Left lung (tissue), 4 donors: ENCODE measurements at regions not wholly inside any gene's neighbourhood (a gene's known extent, or its start where the extent isn't known, plus 50 kb on each side); places are given as distances from the start of the nearest gene placed in this dataset.

Experiments
- ATAC-seq: fragments of 200-7000 bp; cut with Tn5 transposase; one replicate; pipeline ENCODE4 v1.9.1; 2020; ENCODE audit warnings: moderate library complexity
- DNase-seq, 4 donors: peaks; one replicate each; pipeline ENCODE4 v3.0.0-alpha.2; 2013 to 2020
- H3K27ac ChIP-seq, 2 donors: fragments of 200-600 bp; sonication (generic) in 1 of 2; one replicate each; pipeline versions ENCODE4 v1.5.0 to v1.8.0; 2020 to 2021
- H3K27me3 ChIP-seq, 2 donors: fragments of 200-600 bp; sonication (generic) in 1 of 2; one replicate each; pipeline versions ENCODE4 v1.5.0 to v1.8.0; 2020 to 2021
- H3K36me3 ChIP-seq, 2 donors: fragments of 200-600 bp; sonication (generic) in 1 of 2; one replicate each; pipeline versions ENCODE4 v1.5.0 to v1.8.0; 2020 to 2021
- H3K4me1 ChIP-seq, 2 donors: fragments of 200-600 bp; one replicate each; pipeline ENCODE4 v1.8.0; 2021
- H3K4me3 ChIP-seq, 2 donors: fragments of 200-600 bp; sonication (generic) in 1 of 2; one replicate each; pipeline versions ENCODE4 v1.5.0 to v1.8.0; 2020 to 2021; ENCODE audit warnings: mild to moderate bottlenecking in 1 of 2
- H3K9me3 ChIP-seq, 2 donors: fragments of 200-600 bp; sonication (generic) in 1 of 2; one replicate each; pipeline versions ENCODE4 v1.5.0 to v1.8.0; 2020 to 2021
- CTCF ChIP-seq, 2 donors: fragments of 200-600 bp; sonication (generic) in 1 of 2; IDR thresholded peaks; one replicate each; pipeline versions ENCODE4 v1.5.0 to v1.8.0; 2021; ENCODE audit warnings: antibody characterized with exemption in 2 of 2
- intact Hi-C, 2 donors: fragments of 100-400 bp; cut with DNase I; formaldehyde crosslinking; loops; one replicate each; pipeline versions ENCODE4 v1.11.2 to v1.14.2; 2022
- donor health status: DM: no; HTN: yes; CAD: no.
- donor health status: DM: no; HTN: no; CAD: no.

- no peak for TF ChIP-seq CTCF (IDR thresholded peaks at IDR 0.05)
- H3K4me3 ChIP-seq, result no peak overlapping the region
- H3K27me3 ChIP-seq, result peaks cover 12 to 53% of the 10 kb centered on the region in 2 donors
- H3K36me3 ChIP-seq, result no peaks in the 10 kb centered on the region
- peaks cover 0 to 10% of the 10 kb centered on the region in 2 donors for H3K4me1 ChIP-seq
- ATAC-seq (no peak), DNase-seq (no peak)
- intact Hi-C loops, result no loop called here
- no peaks in the 10 kb centered on the region for H3K9me3 ChIP-seq
- H3K27ac ChIP-seq, result no peak overlapping the region
Observed at GRCh38 chr14:103186909-103187586, 63.8 kb downstream of the TNFAIP2 start.

GRCh38 chr14:103187911-103188310 is 64.7 kb downstream of the TNFAIP2 start:
- no peak for TF ChIP-seq CTCF (IDR thresholded peaks at IDR 0.05)
- H3K27me3 ChIP-seq, result peaks cover 12 to 53% of the 10 kb centered on the region in 2 donors
- no peaks in the 10 kb centered on the region for H3K9me3 ChIP-seq
- no peak overlapping the region for H3K4me3 ChIP-seq
- ATAC-seq (no peak), DNase-seq (no peak)
- H3K36me3 ChIP-seq, result no peaks in the 10 kb centered on the region
- intact Hi-C loops, result no loop called here
- H3K4me1 ChIP-seq, result peaks cover 0 to 10% of the 10 kb centered on the region in 2 donors
- H3K27ac ChIP-seq, result no peak overlapping the region

- ATAC-seq (peak; percentile 71), DNase-seq (peak in 2 of 4 donors; percentile 53 to 79)
- intact Hi-C loops, result no loop called here
Observed at GRCh38 chr14:103188810-103189480, 65.7 kb downstream of the TNFAIP2 start.

GRCh38 chr14:103189481-103190470 is 66.5 kb downstream of the TNFAIP2 start:
- H3K27me3 ChIP-seq, result peaks cover 12 to 53% of the 10 kb centered on the region in 2 donors
- H3K9me3 ChIP-seq, result peaks cover 0 to 3% of the 10 kb centered on the region in 2 donors
- no peak for ATAC-seq
- no peaks in the 10 kb centered on the region for H3K36me3 ChIP-seq
- H3K27ac ChIP-seq, result no peak overlapping the region
- intact Hi-C loops, result no loop called here
- peaks cover 0 to 10% of the 10 kb centered on the region in 2 donors for H3K4me1 ChIP-seq
- TF ChIP-seq CTCF (IDR thresholded peaks at IDR 0.05), result no peak
- DNase-seq, result no peak
- H3K4me3 ChIP-seq, result no peak overlapping the region

More at GRCh38 chr14:103188810-103189480, 65.7 kb downstream of the TNFAIP2 start:
- peak; percentile 14 to 34 for TF ChIP-seq CTCF (IDR thresholded peaks at IDR 0.05)
- Histone ChIP-seq H3K4me3 (peak overlapping the region; percentile 28 to 31), H3K36me3 (no peaks in the 10 kb centered on the region), H3K27ac (no peak overlapping the region), H3K9me3 (peaks cover 0 to 3% of the 10 kb centered on the region in 2 donors), H3K27me3 (peaks cover 12 to 53% of the 10 kb centered on the region in 2 donors), H3K4me1 (peaks cover 0 to 10% of the 10 kb centered on the region in 2 donors)
